KG1 (cell line): ENCODE measurements at regions not wholly inside any gene's neighbourhood (a gene's known extent, or its start where the extent isn't known, plus 50 kb on each side); places are given as distances from the start of the nearest gene placed in this dataset.

ENCODE experiments used
- DNase-seq: peaks from one replicate; lab custom pipeline; 2025; lab: John Stamatoyannopoulos, UW

GRCh38 chr2:180058993-180059392, 51.9 kb upstream of the CWC22 start:
- no peak for DNase-seq

DNA sequence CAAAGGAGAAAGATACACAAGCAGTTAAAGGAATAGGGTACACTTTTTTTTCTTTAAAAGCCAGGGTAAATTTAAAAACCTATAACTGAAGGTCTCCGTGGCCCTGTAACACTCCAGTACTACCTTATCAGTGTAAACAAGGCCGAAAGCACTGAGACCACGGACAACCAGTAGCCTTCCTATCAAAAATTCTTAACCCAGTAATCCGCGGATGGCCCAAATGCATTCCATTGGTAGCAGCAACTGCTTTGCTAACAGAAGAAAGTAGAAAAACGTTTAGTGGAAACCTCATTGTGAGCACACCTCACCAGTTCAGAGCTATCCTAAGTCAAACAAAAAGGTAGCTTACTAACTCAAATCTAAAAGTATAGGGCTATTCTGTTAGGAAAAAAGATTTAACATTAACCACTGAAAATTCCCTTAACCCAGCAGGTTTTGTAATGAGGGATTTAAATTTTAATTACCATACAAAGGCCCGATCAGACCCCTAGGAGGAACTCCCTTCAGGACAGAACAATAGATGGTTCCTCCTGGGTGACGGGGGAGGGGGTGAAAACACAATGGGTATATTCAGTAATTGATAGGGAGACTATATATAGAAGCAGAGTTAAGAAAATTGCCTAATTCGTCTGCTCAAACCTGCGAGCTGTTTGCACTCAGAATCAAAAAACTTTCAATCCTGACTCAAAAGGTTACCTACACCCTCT, 50.8 kb upstream of the CWC22 start:
- DNase-seq: no peak
